HG03025 (cell line): ENCODE measurements at regions not wholly inside any gene's neighbourhood (a gene's known extent, or its start where the extent isn't known, plus 50 kb on each side); places are given as distances from the start of the nearest gene placed in this dataset.

Experiments used
- ATAC-seq: cut with Tn5 transposase; IDR thresholded peaks from one replicate; pipeline ENCODE4 v1.9.1; 2021; ENCODE audit warnings: mild to moderate bottlenecking, moderate library complexity; ENCODE audit not compliant: unreplicated experiment, low FRiP score

- ATAC-seq = no peak
These were observed 94.4 kb downstream of the MIS18A start for GRCh38 chr21:32184485-32184884.

- no peak for ATAC-seq
These were observed 94.8 kb downstream of the MIS18A start for GRCh38 chr21:32184065-32184464.

- no peak for ATAC-seq
These were observed 95.5 kb downstream of the MIS18A start for GRCh38 chr21:32183396-32183795.

- no peak for ATAC-seq
These were observed 96.4 kb downstream of the MIS18A start for GRCh38 chr21:32182449-32182848.

GRCh38 chr21:32181457-32181856 lies 97.4 kb downstream of the MIS18A start:
- no peak for ATAC-seq

- ATAC-seq = no peak
These were observed 104.0 kb downstream of the MIS18A start for GRCh38 chr21:32174819-32175218.

- ATAC-seq = no peak
These were observed 105.6 kb downstream of the MIS18A start for GRCh38 chr21:32173121-32173724.

GRCh38 chr21:32172106-32172505 lies 106.7 kb downstream of the MIS18A start:
- no peak for ATAC-seq

GRCh38 chr21:32167513-32167912 lies 111.3 kb downstream of the MIS18A start:
- ATAC-seq = no peak

GRCh38 chr21:32163386-32163785 lies 115.5 kb downstream of the MIS18A start:
- ATAC-seq = no peak

GRCh38 chr21:32162727-32163320 lies 116.0 kb downstream of the MIS18A start:
- no peak for ATAC-seq

GRCh38 chr21:32155226-32155625 lies 123.6 kb downstream of the MIS18A start:
- ATAC-seq = no peak

GRCh38 chr21:32147041-32147440 lies 131.8 kb downstream of the MIS18A start:
- no peak for ATAC-seq

GRCh38 chr21:32144851-32145250 lies 134.0 kb downstream of the MIS18A start:
- no peak for ATAC-seq

- ATAC-seq = no peak
These were observed 135.5 kb downstream of the MIS18A start for GRCh38 chr21:32143241-32143939.

GRCh38 chr21:32141318-32141633 lies 137.6 kb downstream of the MIS18A start:
- no peak for ATAC-seq

GRCh38 chr21:32140604-32141317 lies 138.1 kb downstream of the MIS18A start:
- ATAC-seq = no peak

- no peak for ATAC-seq
These were observed 138.7 kb downstream of the MIS18A start for GRCh38 chr21:32140151-32140550.

- no peak for ATAC-seq
These were observed 140.2 kb downstream of the MIS18A start for GRCh38 chr21:32138658-32139057.

- no peak for ATAC-seq
These were observed 140.9 kb downstream of the MIS18A start for GRCh38 chr21:32137931-32138330.

- no peak for ATAC-seq
These were observed 141.6 kb downstream of the MIS18A start for GRCh38 chr21:32137266-32137665.
